ENCODE measurements at regions not wholly inside any gene's neighbourhood (a gene's known extent, or its start where the extent isn't known, plus 50 kb on each side); places are given as distances from the start of the nearest gene placed in this dataset.

DNA sequence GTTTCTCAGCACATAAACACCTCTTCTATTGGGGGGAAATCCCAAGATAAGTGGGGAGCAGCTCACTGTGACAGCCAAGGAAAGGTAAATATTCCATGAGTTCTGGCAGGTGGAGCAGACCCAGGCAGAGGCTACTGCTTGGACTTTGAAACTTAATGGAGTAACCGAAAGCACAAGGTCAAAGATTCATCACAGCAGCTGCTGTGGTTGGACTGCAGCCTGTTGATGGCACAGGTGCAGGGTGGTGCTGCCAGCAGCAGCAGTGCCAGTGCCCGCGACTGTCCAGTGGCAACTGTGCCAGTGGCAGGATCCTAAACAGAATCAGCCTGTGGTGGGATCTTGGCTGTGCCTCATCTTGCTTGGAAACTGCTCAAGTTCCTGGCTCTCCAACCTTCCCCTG is 81.4 kb upstream of the ARID2 start:
- H3K4me1 ChIP-seq (ENCODE audit: insufficient read depth, low read length) = no peaks in the 10 kb centered on the region
- no peaks in the 10 kb centered on the region for H3K79me2 ChIP-seq (ENCODE audit: low read length)
- DNase-seq (no peak), ATAC-seq (no peak)
- H3K27me3 ChIP-seq (ENCODE audit: low read length) = no peaks in the 10 kb centered on the region
- H3K4me3 ChIP-seq (ENCODE audit: low read length) = no peak overlapping the region
- no peak overlapping the region for H2AFZ ChIP-seq (ENCODE audit: low read length)
- no peak overlapping the region for H3K4me2 ChIP-seq (ENCODE audit: low read length)
- H3K9ac ChIP-seq (ENCODE audit: low read length) = no peak overlapping the region
- no TSS peak for BruUV-seq (replicated peaks)
- intact Hi-C loops (cut with micrococcal nuclease) = no loop called here
- 0 out of 2 replicates have a peak, but pooled peaks cover 5% of the 10 kb centered on the region for H3K9me2 ChIP-seq (replicated peaks; ENCODE audit: low read length)
- no peak overlapping the region for H3K27ac ChIP-seq (ENCODE audit: low read length)
- no peaks in the 10 kb centered on the region for H3K9me3 ChIP-seq (ENCODE audit: low read length)
- ChIA-PET POLR2A (ENCODE audit: unreplicated experiment) (interaction anchor here (0.7 kb wide), 1 partner anchor 397 kb away, joined by 3 read pairs; no protein-coding TSS in a partner anchor), CTCF (no interaction called here)
- TF ChIP-seq EZH2phosphoT487 (IDR thresholded peaks at IDR 0.05; ENCODE audit: borderline replicate concordance, low read length) (no peak), EZH2 (IDR thresholded peaks at IDR 0.05; ENCODE audit: low read length, unreplicated experiment) (no peak)
- TF ChIP-seq, protein P1, sequence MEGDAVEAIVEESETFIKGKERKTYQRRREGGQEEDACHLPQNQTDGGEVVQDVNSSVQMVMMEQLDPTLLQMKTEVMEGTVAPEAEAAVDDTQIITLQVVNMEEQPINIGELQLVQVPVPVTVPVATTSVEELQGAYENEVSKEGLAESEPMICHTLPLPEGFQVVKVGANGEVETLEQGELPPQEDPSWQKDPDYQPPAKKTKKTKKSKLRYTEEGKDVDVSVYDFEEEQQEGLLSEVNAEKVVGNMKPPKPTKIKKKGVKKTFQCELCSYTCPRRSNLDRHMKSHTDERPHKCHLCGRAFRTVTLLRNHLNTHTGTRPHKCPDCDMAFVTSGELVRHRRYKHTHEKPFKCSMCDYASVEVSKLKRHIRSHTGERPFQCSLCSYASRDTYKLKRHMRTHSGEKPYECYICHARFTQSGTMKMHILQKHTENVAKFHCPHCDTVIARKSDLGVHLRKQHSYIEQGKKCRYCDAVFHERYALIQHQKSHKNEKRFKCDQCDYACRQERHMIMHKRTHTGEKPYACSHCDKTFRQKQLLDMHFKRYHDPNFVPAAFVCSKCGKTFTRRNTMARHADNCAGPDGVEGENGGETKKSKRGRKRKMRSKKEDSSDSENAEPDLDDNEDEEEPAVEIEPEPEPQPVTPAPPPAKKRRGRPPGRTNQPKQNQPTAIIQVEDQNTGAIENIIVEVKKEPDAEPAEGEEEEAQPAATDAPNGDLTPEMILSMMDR (conservative IDR thresholded peaks at IDR 0.05; ENCODE audit: low read depth, low read length) = no peak
- H3F3A ChIP-seq (ENCODE audit: low read length, unreplicated experiment) = no peaks in the 10 kb centered on the region
- no peaks in the 10 kb centered on the region for H4K20me1 ChIP-seq (ENCODE audit: low read length)
- no peaks in the 10 kb centered on the region for H3K36me3 ChIP-seq (ENCODE audit: low read depth, low read length)

DNA sequence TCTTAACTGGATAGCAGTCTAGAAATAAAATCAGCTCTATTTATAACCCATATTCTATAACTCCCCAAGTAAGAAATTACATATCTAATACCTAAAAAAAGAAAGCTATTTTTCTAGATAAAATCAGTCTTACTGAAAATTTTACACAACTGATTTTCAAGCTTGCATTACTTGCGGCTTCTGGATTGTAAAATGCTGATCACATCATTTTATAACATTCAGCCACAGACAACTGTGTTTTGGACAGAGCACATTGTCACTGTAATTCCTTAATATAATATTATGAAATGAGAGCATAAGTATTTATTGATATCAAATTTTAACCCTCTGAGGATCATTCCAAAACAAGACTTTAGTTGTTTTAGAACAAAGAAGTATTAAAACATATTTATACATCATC is 78.5 kb upstream of the ARID2 start:
- H2AFZ ChIP-seq (ENCODE audit: low read length) = no peak overlapping the region
- TF ChIP-seq EZH2 (IDR thresholded peaks at IDR 0.05; ENCODE audit: low read length, unreplicated experiment) = no peak
- TF ChIP-seq EZH2phosphoT487 (IDR thresholded peaks at IDR 0.05; ENCODE audit: borderline replicate concordance, low read length) = no peak
- TF ChIP-seq, protein P1 (conservative IDR thresholded peaks at IDR 0.05; ENCODE audit: low read depth, low read length) = no peak
- H3K4me2 ChIP-seq (ENCODE audit: low read length) = no peak overlapping the region
- H3K9ac ChIP-seq (ENCODE audit: low read length) = no peak overlapping the region
- H3K9me3 ChIP-seq (ENCODE audit: low read length) = no peaks in the 10 kb centered on the region
- 0 out of 2 replicates have a peak, but pooled peaks cover 5% of the 10 kb centered on the region for H3K9me2 ChIP-seq (replicated peaks; ENCODE audit: low read length)
- H3K4me1 ChIP-seq (ENCODE audit: insufficient read depth, low read length) = no peaks in the 10 kb centered on the region
- no peaks in the 10 kb centered on the region for H3K27me3 ChIP-seq (ENCODE audit: low read length)
- no peak overlapping the region for H3K4me3 ChIP-seq (ENCODE audit: low read length)
- CTCF ChIA-PET = no interaction called here
- H3K79me2 ChIP-seq (ENCODE audit: low read length) = no peaks in the 10 kb centered on the region
- H3K36me3 ChIP-seq (ENCODE audit: low read depth, low read length) = no peaks in the 10 kb centered on the region
- H3K27ac ChIP-seq (ENCODE audit: low read length) = no peak overlapping the region
- H4K20me1 ChIP-seq (ENCODE audit: low read length) = no peaks in the 10 kb centered on the region
- intact Hi-C loops (cut with micrococcal nuclease) = loop anchor here (10.0 kb wide), 1 partner anchor 106 kb away; no protein-coding TSS in a partner anchor
- ATAC-seq (no peak), DNase-seq (no peak)
- BruUV-seq (replicated peaks) = no TSS peak
- POLR2A ChIA-PET (ENCODE audit: unreplicated experiment) = interaction anchor here (0.6 kb wide), 1 partner anchor 13 kb away, joined by 3 read pairs; no protein-coding TSS in a partner anchor
- no peaks in the 10 kb centered on the region for H3F3A ChIP-seq (ENCODE audit: low read length, unreplicated experiment)

DNA sequence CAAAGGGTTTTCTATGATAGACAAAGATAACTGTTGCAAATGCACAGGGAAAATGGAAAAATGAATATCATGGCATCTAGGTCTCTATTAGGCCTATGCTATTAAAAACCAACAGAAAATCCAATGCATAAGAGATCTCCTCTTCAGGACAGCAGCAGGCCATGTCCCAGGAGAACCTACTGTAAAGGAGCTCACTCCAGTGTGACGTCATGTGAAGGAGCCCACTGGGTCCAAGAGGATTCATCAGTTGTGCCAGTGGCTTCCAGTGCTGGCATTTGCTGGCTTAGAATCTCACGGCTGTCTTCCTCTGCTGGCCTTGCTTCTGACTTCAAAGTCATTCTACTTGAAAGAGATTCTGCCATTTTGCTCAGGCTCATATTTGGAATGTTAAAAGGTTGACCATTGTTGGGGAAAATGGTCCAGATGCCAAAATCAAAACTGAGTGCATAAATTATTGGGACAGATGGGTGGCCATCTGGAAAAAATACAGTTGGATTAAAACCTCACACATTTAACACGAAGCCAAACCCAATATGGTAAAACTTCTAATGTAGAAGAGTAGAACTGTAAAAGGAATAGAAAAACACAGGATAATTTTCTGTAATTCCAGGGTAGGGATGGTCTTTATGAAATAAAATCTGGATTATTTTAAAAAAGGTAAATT is 75.4 kb upstream of the ARID2 start:
- no peak overlapping the region for H3K4me2 ChIP-seq (ENCODE audit: low read length)
- H3K9ac ChIP-seq (ENCODE audit: low read length) = no peak overlapping the region
- intact Hi-C loops (cut with micrococcal nuclease) = loop anchor here (10.0 kb wide), 1 partner anchor 109 kb away; no protein-coding TSS in a partner anchor
- H3K27me3 ChIP-seq (ENCODE audit: low read length) = no peaks in the 10 kb centered on the region
- H3K4me3 ChIP-seq (ENCODE audit: low read length) = no peak overlapping the region
- TF ChIP-seq EZH2 (IDR thresholded peaks at IDR 0.05; ENCODE audit: low read length, unreplicated experiment) (no peak), EZH2phosphoT487 (IDR thresholded peaks at IDR 0.05; ENCODE audit: borderline replicate concordance, low read length) (no peak)
- TF ChIP-seq, protein P1 (conservative IDR thresholded peaks at IDR 0.05; ENCODE audit: low read depth, low read length) = no peak
- no peaks in the 10 kb centered on the region for H4K20me1 ChIP-seq (ENCODE audit: low read length)
- ATAC-seq = no peak
- H3K27ac ChIP-seq (ENCODE audit: low read length) = no peak overlapping the region
- H3K9me2 ChIP-seq (replicated peaks; ENCODE audit: low read length) = 0 out of 2 replicates have a peak, but pooled peaks cover 5% of the 10 kb centered on the region
- no peaks in the 10 kb centered on the region for H3K4me1 ChIP-seq (ENCODE audit: insufficient read depth, low read length)
- CTCF ChIA-PET = interaction anchor here (0.7 kb wide), 1 partner anchor 484 kb away, joined by 16 read pairs; no protein-coding TSS in a partner anchor
- no peak overlapping the region for H2AFZ ChIP-seq (ENCODE audit: low read length)
- no TSS peak for BruUV-seq (replicated peaks)
- POLR2A ChIA-PET (ENCODE audit: unreplicated experiment) = no interaction called here
- DNase-seq = no peak
- H3F3A ChIP-seq (ENCODE audit: low read length, unreplicated experiment) = no peaks in the 10 kb centered on the region
- H3K79me2 ChIP-seq (ENCODE audit: low read length) = no peaks in the 10 kb centered on the region
- H3K9me3 ChIP-seq (ENCODE audit: low read length) = no peaks in the 10 kb centered on the region
- H3K36me3 ChIP-seq (ENCODE audit: low read depth, low read length) = no peaks in the 10 kb centered on the region

Data from PC-3 (cell line).